Choroid plexus epithelial cell (primary cell): ENCODE measurements at regions not wholly inside any gene's neighbourhood (a gene's known extent, or its start where the extent isn't known, plus 50 kb on each side); places are given as distances from the start of the nearest gene placed in this dataset.

ENCODE experiments used
- DNase-seq: peaks from one replicate; pipeline ENCODE4 v3.0.0-alpha.2; 2010; ENCODE audit warnings: low read depth
- H3K4me3 ChIP-seq: 2 replicates; pipeline ENCODE4 v1.5.1; 2011; ENCODE audit warnings: low read depth, mild to moderate bottlenecking, control low read depth, low read length, moderate library complexity
- CTCF ChIP-seq: conservative IDR thresholded peaks from 2 replicates; pipeline ENCODE4 v1.5.1; 2011; ENCODE audit warnings: low read depth, mild to moderate bottlenecking, control low read depth, inconsistent platforms, low read length, moderate library complexity

DNA sequence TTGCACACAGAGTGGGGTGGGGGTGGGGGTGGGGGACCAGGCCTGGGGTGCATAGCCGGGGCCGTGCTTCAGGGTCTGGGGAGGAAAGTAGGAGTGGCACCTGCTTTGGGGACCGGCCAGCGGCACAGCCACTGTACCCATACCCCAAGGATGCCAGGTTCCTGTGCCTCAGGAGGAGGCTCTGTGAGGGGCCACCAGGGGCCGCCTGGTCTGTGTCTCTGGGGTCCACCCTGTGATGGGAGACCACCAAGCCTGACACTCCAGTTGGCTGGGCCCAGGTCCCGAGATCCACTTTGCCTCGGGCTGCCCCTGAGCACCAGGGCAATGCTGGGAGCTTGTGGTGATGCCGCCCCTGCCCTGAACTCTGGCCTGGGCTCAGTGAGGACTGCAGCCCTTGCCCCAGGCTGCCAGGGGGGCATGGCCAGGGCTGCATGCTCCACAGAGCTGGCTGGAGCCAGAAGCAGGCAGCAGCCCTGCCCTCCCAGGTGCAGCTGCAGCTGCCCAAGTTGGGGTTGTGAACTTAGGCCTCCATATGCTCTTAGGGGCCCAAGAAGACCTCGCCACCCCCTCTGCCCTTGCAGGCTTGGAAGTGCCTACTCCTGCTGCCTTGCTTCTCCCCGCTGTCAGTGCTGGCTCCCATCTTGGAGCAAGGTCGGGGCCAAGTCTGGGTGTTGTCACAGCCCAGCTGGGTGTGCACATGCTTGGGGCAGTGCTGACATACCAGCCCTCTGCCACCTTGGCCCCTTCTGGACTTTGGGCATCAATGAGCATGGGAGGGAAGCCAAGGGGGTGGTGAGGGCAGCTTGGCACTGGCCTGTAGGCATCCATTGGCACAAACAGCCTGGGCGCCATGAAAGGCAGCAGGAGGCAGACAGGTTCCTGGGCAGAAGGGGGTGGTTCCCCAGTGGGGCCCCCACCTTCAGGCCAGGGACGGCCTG is 123.3 kb upstream of the THY1 start:
- TF ChIP-seq CTCF = no peak
- DNase-seq = no peak
- H3K4me3 ChIP-seq = no peak overlapping the region

DNA sequence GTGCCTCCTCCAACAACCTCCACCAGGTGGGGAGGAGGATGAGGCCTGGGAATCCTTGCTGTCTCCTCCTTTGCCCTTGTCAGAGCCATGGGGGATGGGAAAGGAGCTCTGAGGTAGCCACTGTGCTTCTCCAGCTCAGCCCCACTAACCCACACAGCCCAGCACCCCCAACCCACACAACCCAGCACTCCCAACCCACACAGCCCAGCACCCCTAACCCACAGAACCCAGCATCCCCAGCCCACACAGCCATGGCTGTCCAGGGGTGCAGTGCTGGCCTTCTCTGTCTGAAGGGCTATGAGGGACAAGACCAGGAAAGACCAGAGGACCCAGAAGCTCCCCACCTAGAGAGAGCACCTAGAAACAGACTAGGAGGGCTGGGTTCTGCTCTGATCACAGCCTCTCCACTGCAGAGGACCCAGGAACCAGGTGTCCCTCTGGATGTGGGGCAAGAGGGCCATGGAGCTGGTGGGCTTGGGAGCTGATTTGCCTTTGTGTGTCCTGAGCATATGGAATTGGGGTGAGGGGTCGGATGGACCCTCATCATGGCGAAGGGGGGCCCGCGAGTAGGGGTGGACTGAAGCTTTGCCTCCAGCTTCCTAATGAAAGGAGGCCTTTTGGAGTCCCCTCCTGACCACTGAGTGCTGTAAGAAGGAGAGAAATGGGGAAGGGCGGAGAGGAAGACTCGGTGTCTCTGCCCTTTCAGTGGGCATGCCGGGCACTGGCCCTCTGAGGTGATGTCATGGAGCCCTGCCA is 117.6 kb upstream of the THY1 start:
- no peak for DNase-seq
- TF ChIP-seq CTCF = no peak
- H3K4me3 ChIP-seq = no peak overlapping the region

DNA sequence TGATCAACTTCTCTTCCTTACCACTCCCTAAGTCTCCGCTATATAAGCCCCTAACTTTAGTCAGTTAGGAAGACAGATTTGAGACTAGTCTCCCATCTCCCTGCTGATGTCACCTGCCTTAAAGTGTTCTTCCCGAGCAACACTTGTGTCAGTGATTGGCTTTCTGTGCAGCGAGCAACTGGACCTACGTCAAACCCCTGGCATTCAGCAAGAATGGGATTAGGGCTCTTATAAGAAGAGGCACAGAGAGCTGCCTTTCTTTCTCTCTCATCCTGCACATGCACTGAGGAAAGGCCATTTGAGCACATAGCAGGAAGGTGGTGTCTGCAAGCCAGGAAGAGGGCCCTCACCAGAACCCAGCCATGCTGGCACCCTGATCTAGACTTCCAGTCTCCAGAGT is 116.6 kb upstream of the THY1 start:
- no peak for TF ChIP-seq CTCF
- H3K4me3 ChIP-seq = no peak overlapping the region
- no peak for DNase-seq

DNA sequence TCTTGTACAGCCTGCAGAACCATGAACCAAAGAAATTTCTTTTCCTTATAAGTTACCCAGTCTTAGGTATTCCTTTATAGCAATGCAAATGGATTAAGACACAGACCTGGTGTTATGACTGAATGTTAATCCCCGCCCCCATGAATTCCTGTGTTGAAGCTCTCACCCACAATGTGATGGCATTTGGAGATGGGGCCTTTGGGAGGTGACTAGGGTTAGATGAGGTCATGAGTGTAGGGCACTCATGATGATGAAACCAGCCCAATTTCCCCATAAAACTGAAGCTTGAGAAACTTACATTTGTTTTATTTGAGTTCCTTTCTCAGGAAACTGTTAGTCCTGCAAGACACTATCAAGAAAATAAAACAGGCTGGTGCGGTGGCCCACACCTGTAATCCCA is 115.8 kb upstream of the THY1 start:
- H3K4me3 ChIP-seq = no peak overlapping the region
- no peak for TF ChIP-seq CTCF
- DNase-seq = no peak

- H3K4me3 ChIP-seq = no peak overlapping the region
- no peak for DNase-seq
- no peak for TF ChIP-seq CTCF
Measured at GRCh38 chr11:119537306-119538253, 114.6 kb upstream of the THY1 start.

GRCh38 chr11:119536801-119537200 is 113.8 kb upstream of the THY1 start:
- TF ChIP-seq CTCF = peak; percentile 3
- DNase-seq = no peak
- H3K4me3 ChIP-seq = no peak overlapping the region
